ENCODE measurements at regions not wholly inside any gene's neighbourhood (a gene's known extent, or its start where the extent isn't known, plus 50 kb on each side); places are given as distances from the start of the nearest gene placed in this dataset.

DNA sequence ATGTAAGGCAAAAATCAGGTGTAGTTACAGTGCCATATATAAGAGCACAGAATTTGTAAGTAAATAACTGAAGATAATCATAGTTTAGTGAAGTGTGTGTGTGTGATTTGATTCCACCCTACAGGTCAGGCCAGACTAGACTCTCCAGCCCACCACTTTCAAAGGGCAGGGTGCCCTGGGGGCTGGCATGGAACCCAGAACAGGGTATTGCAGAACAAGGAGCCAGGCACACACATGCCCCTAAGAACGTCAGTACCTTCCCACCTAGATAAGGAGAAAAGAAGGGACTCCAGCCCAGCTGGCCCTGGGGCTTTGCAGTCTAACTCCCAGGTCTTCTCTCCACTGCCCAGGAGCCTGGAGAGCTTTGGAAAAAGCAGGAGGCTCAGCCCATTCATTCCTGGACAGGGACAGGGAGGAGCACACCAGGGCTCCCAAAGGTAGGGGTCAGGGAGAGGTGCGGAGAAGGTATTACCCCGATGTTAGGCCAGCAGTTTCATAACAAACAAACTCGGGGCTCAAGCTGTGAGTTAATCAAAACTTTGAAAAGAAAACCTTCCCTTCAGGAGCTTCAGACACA lies 149.7 kb upstream of the VANGL1 start:
- no peak for DNase-seq

GRCh38 chr1:115491298-115492018 lies 150.3 kb upstream of the VANGL1 start:
- DNase-seq: no peak

GRCh38 chr1:115479055-115479482 lies 141.0 kb upstream of the NGF start:
- DNase-seq: no peak

GRCh38 chr1:115477071-115477470 lies 139.0 kb upstream of the NGF start:
- DNase-seq: no peak

DNA sequence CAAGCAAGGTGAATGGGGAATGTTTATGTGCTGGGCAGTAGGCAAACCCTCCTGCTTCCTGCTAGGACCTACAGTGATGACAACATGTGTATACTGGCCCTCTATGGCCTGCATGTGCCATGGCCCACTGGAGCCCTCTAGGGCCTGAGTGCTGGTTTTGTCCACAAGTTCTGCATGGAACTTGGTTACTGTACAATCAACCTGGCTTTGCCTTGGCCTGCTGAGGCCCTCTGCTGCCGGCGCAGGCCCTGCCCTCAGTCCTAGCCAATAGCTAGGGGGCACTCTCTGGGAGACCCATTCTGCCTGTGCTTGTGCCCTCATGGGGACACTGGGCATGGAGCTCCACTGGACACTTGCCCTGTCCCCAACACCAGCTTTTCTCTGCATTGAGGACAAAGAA lies 138.6 kb upstream of the NGF start:
- no peak for DNase-seq

GRCh38 chr1:115475901-115476300 lies 137.9 kb upstream of the NGF start:
- no peak for DNase-seq

- DNase-seq: no peak
Measured at GRCh38 chr1:115475252-115475651, 137.2 kb upstream of the NGF start.

DNA sequence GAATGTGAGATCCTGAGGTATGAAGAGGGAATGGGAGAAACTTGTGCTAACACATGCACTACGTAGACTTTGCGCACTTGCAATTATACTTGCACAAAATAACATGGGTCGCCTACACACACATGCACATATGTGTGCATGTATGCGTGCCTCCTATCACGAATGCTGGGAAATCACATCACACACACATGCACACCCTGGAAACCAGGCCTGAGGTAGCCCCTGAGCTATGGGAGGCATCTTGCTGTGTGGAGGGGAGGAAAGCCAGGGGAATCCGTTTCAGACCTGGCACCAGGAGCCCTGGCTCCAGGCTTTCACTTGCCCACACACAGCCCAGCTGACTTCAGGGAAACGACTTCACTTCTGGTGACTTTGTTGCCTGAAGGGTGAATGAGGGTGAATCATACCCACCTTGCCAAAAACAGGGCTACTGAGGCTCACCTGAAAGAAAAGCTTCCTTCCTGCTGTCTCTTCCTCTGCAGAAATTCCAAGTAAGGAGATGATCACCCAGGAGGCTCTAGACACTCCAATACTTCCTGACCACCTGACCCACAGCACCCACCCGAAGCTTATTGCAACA lies 136.0 kb upstream of the NGF start:
- DNase-seq: no peak

DNA sequence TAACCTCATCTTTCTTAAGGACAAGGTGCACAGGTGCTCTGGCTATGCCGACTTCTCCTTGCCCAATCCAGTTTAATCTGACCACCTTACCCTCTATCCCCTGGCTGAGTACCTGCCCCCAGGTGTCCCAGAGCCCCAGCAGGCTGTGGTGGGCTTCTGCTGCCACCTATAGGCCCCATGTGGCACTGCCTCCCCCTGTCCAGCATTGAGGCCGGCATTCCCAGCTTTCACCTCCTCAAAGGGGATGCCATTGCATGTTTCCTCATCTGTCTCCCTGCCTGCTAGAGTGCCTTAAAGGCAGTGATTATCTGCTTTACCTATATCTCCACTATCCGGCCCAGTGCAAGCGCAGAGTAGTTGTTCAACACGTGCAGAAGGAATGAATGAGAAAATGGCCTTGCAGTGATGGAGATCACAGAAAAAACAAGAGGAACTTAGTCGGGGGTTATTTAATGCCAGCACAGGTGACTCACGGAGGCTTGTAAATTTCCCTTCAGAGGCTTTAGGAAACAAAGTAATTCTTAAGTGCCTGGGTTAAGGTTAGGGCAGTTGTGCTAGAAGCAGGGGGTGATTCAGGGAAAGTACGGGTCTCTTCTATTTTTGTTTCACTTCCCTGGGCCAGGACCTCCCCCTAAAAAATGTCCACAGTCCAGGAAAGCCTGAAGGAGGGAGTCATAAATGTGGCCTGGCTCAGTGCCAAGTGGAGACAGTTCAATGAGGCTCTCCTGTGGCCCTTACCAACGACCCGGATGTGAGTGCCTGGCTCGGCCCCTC lies 131.8 kb upstream of the NGF start:
- DNase-seq: no peak

DNA sequence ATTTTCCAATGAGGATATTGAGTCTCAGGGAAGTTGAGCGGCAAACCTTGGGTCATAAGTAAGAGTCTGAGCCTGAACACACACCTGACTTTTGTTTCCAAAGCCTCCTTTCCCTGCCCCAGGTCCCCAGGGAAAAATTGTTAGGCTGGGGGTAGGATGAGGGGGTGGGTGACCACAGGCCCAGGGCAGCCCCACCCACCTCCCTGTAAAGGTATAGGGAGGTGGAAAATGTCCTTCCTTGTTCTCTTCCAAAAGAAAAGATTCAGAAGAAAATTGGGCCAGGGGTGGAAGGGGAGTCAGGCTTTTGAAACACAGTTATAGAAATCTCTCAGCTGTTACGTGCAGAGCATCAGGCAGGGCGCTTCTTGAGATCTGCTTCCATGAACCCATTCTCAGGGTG lies 129.7 kb upstream of the NGF start:
- DNase-seq: no peak

GRCh38 chr1:115467196-115467595 lies 129.1 kb upstream of the NGF start:
- DNase-seq: no peak

DNA sequence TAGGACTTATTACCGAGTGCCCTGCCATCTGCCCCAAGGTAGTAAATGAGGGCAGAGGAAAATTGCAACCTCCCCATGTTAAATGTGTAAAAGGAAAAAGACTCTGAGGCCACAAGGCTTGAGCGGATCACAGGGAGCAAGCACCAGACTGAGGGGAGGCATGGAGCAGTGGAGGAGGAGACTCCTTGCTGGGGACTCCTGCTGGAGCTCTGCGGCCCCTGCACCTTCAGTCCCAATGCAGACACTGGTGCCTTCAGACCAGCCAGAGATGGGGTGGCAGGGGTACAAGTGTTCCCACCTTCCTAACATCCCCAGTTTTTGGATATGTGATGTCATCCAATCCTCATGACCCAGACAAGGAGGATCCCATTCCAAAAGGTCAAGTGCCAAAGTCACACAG lies 128.4 kb upstream of the NGF start:
- no peak for DNase-seq

DNA sequence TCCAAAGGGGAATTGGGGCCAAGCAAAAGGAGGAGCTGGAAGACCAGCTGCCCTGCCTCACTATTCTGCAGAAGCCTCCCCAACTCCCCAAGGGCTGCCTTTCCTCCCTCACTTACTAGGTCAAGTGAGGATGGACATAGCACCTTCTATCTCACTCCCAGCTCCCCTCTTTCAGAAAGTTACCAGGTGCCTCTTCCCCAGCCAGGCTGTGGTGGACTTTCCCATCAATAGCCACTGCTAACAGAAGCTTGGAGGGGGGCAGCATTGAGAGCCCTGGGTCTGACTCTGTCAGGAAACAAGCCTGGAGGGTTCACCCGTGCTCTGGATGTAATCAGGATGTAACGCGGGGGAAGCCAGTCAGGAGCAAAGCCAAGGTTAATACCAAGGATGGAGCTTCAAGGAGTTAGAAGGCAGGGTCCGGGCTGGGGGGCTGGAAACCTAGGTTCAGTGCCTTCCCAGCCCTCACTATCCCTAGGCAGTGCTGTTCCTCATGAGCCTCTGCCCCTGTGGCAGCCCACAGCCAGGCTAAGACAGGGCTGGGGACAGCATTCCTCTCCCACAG lies 127.8 kb upstream of the NGF start:
- DNase-seq: no peak

DNA sequence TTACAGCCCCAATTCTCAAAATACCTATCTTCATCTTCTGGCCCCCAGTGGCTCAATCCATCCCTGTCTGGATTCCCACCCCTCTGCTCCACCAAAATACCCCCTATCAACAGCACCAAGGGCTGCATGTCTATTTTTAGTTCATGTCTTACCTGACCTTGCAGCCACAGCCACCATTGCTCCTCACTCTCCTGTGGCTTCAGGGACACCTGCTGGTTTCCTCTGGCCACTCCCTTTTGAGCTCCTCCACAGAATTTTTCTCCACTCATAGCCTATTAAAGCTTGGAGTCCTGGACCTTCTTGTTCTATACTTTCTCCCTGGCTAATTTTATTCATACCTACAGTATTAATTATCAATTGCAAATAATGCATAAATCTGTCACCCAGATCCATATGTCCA lies 125.3 kb upstream of the NGF start:
- DNase-seq: no peak

- DNase-seq: no peak
Measured at GRCh38 chr1:115462566-115463076, 124.6 kb upstream of the NGF start.

GRCh38 chr1:115461526-115461925 lies 123.5 kb upstream of the NGF start:
- no peak for DNase-seq

DNA sequence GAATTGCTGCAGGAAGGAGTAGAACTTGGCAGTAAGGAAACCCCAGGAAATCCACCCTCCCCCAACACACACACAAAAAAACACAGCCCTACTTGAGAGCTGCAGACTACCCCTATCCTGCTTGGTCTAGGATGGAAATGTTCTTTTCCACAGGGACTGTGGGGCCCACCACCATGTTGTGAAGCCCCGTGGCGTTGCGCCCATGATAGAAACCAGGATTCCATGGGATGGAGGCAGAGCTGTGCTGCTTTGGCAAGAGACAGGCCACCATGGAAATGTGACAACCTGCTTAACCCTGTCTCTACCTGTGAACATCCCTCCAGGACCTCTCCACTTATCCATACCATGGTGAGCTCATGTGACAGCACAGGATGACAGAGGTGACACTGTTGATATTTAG lies 121.1 kb upstream of the NGF start:
- no peak for DNase-seq

GRCh38 chr1:115458426-115459114 lies 120.5 kb upstream of the NGF start:
- no peak for DNase-seq

GRCh38 chr1:115457289-115457688 lies 119.2 kb upstream of the NGF start:
- no peak for DNase-seq

DNA sequence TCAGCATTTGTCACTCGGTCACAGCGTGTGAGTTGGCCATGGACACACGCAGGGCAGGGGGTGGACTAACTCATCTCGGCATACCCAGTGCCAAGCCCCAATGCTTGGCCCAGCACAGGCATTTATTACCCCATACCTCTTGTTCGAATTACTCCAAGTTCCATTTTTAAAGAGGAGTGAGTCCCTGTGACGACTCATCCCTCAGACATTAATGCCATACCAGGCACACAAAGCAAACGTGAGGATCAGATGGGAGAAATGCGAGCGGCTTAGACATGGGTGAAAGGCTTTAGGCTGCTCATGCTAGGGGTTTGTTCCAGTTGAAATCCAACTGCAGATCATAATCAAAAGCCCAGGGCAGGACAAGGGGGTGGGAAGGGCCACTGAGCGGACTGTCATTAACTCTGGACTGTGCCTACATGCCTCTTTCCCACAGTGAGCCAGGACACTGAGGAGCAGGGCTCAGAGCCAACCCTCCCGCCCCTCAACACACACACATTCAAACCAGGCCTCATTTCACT lies 118.5 kb upstream of the NGF start:
- no peak for DNase-seq

- DNase-seq: no peak
Measured at GRCh38 chr1:115454837-115455511, 116.9 kb upstream of the NGF start.

Measured in renal pelvis (tissue), 1 donor.